CD4-positive, CD25-positive, alpha-beta regulatory T cell (primary cell): ENCODE measurements at regions not wholly inside any gene's neighbourhood (a gene's known extent, or its start where the extent isn't known, plus 50 kb on each side); places are given as distances from the start of the nearest gene placed in this dataset.
"Not testable (repeated sequence)": the region's sequence is repeated elsewhere in the genome, so short reads cannot be mapped to it uniquely, and the experiment has no call there.

ENCODE experiments used
- ATAC-seq, 2 donors: fragments of 150-1000 bp; cut with Tn5 transposase; one replicate each; pipeline ENCODE4 v1.10.0; 2021; ENCODE audit warnings: low read depth in 2 of 2, moderate number of reproducible peaks in 2 of 2, moderate library complexity in 1 of 2
- DNase-seq, 3 donors: peaks; one replicate each; pipeline versions ENCODE4 v3.0.0 to v3.0.0-alpha.2; 2012 to 2022; ENCODE audit warnings: mixed read lengths in 1 of 3
- H3K27ac ChIP-seq: one replicate; pipeline ENCODE4 v1.7.0; 2013; ENCODE audit warnings: mild to moderate bottlenecking, low read length; ENCODE audit not compliant: insufficient read depth, poor library complexity, severe bottlenecking
- H3K27me3 ChIP-seq: one replicate; pipeline ENCODE4 v1.7.0; 2013; ENCODE audit warnings: low read length; ENCODE audit not compliant: control insufficient read depth, insufficient read depth
- H3K36me3 ChIP-seq: one replicate; pipeline ENCODE4 v1.7.0; 2013; ENCODE audit warnings: mild to moderate bottlenecking, low read length, moderate library complexity; ENCODE audit not compliant: control insufficient read depth, insufficient read depth
- H3K4me1 ChIP-seq: 2 replicates; pipeline ENCODE4 v1.7.0; 2013; ENCODE audit warnings: mild to moderate bottlenecking, low read length; ENCODE audit not compliant: insufficient read depth, control insufficient read depth, poor library complexity, severe bottlenecking
- H3K4me3 ChIP-seq: one replicate; pipeline ENCODE4 v1.7.0; 2013; ENCODE audit warnings: low read depth, mild to moderate bottlenecking, low read length, moderate library complexity
- H3K9me3 ChIP-seq, 2 experiments: 1 replicate in 1 of 2; 2 replicates in 1 of 2; pipeline ENCODE4 v1.7.0; 2013; ENCODE audit warnings: low read length in 2 of 2, mild to moderate bottlenecking in 1 of 2, moderate library complexity in 1 of 2; ENCODE audit not compliant: control insufficient read depth in 2 of 2
- H3K27ac Mint-ChIP-seq, 3 donors: one replicate each; pipeline ENCODE4 v1.8.0; 2020 to 2022; ENCODE audit warnings: mild to moderate bottlenecking in 3 of 3, mixed read lengths in 3 of 3, moderate library complexity in 2 of 3
- H3K27me3 Mint-ChIP-seq: one replicate; pipeline ENCODE4 v1.8.0; 2022; ENCODE audit warnings: mild to moderate bottlenecking, mixed read lengths
- H3K36me3 Mint-ChIP-seq: one replicate; pipeline ENCODE4 v1.8.0; 2020; ENCODE audit warnings: mixed read lengths
- H3K4me1 Mint-ChIP-seq, 4 donors: one replicate each; pipeline ENCODE4 v1.8.0; 2020 to 2022; ENCODE audit warnings: mixed read lengths in 4 of 4, mild to moderate bottlenecking in 1 of 4
- H3K4me3 Mint-ChIP-seq, 4 donors: one replicate each; pipeline ENCODE4 v1.8.0; 2020 to 2022; ENCODE audit warnings: mild to moderate bottlenecking in 4 of 4, mixed read lengths in 4 of 4, moderate library complexity in 3 of 4
- H3K9me3 Mint-ChIP-seq, 7 donors: one replicate each; pipeline ENCODE4 v1.8.0; 2020 to 2022; ENCODE audit warnings: mixed read lengths in 7 of 7, mild to moderate bottlenecking in 3 of 7, moderate library complexity in 2 of 7

GRCh38 chr5:15300141-15300540 lies 199.8 kb upstream of the FBXL7 start:
- DNase-seq: no peak
- no peak overlapping the region for H3K4me3 Mint-ChIP-seq
- no peaks in the 10 kb centered on the region for H3K36me3 Mint-ChIP-seq
- no peaks in the 10 kb centered on the region for H3K27me3 Mint-ChIP-seq
- Histone ChIP-seq H3K4me1 (no peaks in the 10 kb centered on the region), H3K9me3 (no peaks in the 10 kb centered on the region), H3K27ac (no peak overlapping the region), H3K4me3 (no peak overlapping the region), H3K27me3 (no peaks in the 10 kb centered on the region), H3K36me3 (no peaks in the 10 kb centered on the region)
- no peaks in the 10 kb centered on the region for H3K4me1 Mint-ChIP-seq
- peaks cover 0 to 4% (median 2%) of the 10 kb centered on the region in 7 donors for H3K9me3 Mint-ChIP-seq
- ATAC-seq: no peak
- H3K27ac Mint-ChIP-seq: no peak overlapping the region

DNA sequence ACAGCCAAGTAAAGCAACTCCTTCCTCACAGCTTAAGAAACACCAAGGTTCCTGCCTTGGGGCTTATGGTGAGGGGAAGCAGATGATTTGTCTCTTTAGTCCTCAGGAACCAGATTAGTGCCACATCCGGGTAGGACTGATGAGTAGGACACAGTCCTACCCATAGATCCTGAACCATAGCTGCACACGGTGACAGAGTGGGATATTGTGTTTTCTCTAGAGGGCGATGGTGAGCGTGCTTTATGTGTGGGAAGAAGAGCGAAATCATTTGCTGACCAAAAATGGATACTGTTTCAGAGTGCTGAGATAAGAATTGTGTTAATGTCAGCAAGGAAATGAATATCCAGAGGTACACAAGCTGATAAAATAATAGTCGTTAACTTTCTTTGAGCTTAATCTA lies 209.0 kb upstream of the FBXL7 start:
- no peaks in the 10 kb centered on the region for H3K27me3 Mint-ChIP-seq

DNA sequence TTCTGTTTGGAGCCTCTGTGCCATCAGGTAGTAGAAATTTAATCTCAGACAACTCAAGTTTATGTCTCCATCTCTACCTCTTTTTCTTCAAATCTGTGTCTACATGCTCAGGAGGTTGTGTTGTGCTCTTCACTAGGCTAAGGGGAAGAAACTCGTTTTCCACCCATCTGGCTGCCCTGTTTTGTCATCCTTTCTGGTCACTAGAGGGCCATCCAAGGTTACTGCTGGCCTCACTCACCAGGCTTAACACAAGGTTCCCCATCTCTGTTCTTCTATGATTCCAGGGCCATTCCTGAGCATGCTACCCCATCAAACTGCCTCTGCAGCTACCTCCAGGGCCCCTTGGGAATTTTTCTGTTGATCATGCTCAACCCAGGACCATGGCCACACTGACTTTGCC lies 213.3 kb upstream of the FBXL7 start:
- ATAC-seq: no peak
- Histone ChIP-seq H3K4me3 (no peak overlapping the region), H3K9me3 (no peaks in the 10 kb centered on the region), H3K4me1 (no peaks in the 10 kb centered on the region), H3K27ac (no peak overlapping the region), H3K27me3 (no peaks in the 10 kb centered on the region), H3K36me3 (no peaks in the 10 kb centered on the region)
- no peak overlapping the region for H3K4me3 Mint-ChIP-seq
- no peaks in the 10 kb centered on the region for H3K36me3 Mint-ChIP-seq
- H3K9me3 Mint-ChIP-seq: peaks cover 0 to 25% (median 5%) of the 10 kb centered on the region in 7 donors
- no peaks in the 10 kb centered on the region for H3K27me3 Mint-ChIP-seq
- no peak overlapping the region for H3K27ac Mint-ChIP-seq
- DNase-seq: no peak
- no peaks in the 10 kb centered on the region for H3K4me1 Mint-ChIP-seq

More for the DNA sequence above, 209.0 kb upstream of the FBXL7 start:
- no peaks in the 10 kb centered on the region for H3K36me3 ChIP-seq
- H3K4me1 ChIP-seq: no peaks in the 10 kb centered on the region
- no peak overlapping the region for H3K27ac ChIP-seq
- H3K27ac Mint-ChIP-seq: no peak overlapping the region
- H3K27me3 ChIP-seq: no peaks in the 10 kb centered on the region
- H3K4me1 Mint-ChIP-seq: no peaks in the 10 kb centered on the region
- no peaks in the 10 kb centered on the region for H3K9me3 ChIP-seq
- DNase-seq (no peak), ATAC-seq (no peak)
- H3K4me3 Mint-ChIP-seq: no peak overlapping the region
- no peak overlapping the region for H3K4me3 ChIP-seq
- H3K36me3 Mint-ChIP-seq: no peaks in the 10 kb centered on the region
- peaks cover 0 to 22% (median 4%) of the 10 kb centered on the region in 7 donors for H3K9me3 Mint-ChIP-seq

DNA sequence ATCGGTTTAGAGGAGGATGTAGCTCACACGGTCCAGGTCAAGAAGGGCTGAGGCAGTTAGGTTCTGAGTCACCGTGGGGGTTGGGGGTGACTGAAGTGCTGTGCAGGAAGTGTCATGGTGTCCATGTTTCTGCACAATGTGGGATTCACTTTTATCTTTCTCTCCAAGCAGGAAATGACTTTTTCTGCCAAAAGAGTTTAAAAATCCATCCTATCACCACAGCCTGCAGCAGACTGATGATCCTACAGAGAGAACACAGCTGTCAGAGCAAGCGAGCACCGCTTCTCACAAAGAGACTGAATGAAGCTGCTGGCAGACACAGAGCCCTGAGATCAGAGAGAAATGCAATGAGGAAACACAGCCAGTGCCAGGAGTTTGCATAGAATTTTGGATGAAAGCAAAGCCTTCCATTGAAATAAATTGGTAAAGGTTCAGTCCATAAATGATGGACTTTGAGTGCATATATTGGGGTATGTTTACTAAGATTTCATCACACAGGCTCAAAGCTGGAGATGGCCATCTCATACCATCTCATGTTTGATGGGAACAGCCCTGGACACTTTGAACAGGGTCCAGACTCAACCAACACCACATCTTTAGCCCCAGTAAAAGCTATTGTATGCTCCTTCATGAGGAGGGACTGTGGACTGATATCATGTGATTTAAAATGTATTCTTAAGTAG lies 213.9 kb upstream of the FBXL7 start:
- no peaks in the 10 kb centered on the region for H3K27me3 ChIP-seq
- DNase-seq (no peak), ATAC-seq (no peak)
- H3K36me3 ChIP-seq: no peaks in the 10 kb centered on the region
- no peaks in the 10 kb centered on the region for H3K9me3 ChIP-seq
- no peak overlapping the region for H3K4me3 Mint-ChIP-seq
- no peak overlapping the region for H3K27ac Mint-ChIP-seq
- no peaks in the 10 kb centered on the region for H3K27me3 Mint-ChIP-seq
- no peaks in the 10 kb centered on the region for H3K4me1 ChIP-seq
- H3K4me3 ChIP-seq: no peak overlapping the region
- H3K27ac ChIP-seq: no peak overlapping the region
- peaks cover 0 to 28% (median 5%) of the 10 kb centered on the region in 7 donors for H3K9me3 Mint-ChIP-seq
- no peaks in the 10 kb centered on the region for H3K4me1 Mint-ChIP-seq
- no peaks in the 10 kb centered on the region for H3K36me3 Mint-ChIP-seq

- no peak overlapping the region for H3K27ac ChIP-seq
- no peaks in the 10 kb centered on the region for H3K36me3 ChIP-seq
- H3K9me3 ChIP-seq: no peaks in the 10 kb centered on the region
- no peak overlapping the region for H3K27ac Mint-ChIP-seq
- no peaks in the 10 kb centered on the region for H3K27me3 ChIP-seq
- no peak for DNase-seq
- H3K27me3 Mint-ChIP-seq: no peaks in the 10 kb centered on the region
- no peak overlapping the region for H3K4me3 Mint-ChIP-seq
- H3K4me1 ChIP-seq: no peaks in the 10 kb centered on the region
- no peaks in the 10 kb centered on the region for H3K36me3 Mint-ChIP-seq
- H3K4me3 ChIP-seq: no peak overlapping the region
- no peaks in the 10 kb centered on the region for H3K4me1 Mint-ChIP-seq
- H3K9me3 Mint-ChIP-seq: peaks cover 0 to 29% (median 8%) of the 10 kb centered on the region in 7 donors
- no peak for ATAC-seq
Observed at GRCh38 chr5:15284706-15285105, 215.3 kb upstream of the FBXL7 start.

DNA sequence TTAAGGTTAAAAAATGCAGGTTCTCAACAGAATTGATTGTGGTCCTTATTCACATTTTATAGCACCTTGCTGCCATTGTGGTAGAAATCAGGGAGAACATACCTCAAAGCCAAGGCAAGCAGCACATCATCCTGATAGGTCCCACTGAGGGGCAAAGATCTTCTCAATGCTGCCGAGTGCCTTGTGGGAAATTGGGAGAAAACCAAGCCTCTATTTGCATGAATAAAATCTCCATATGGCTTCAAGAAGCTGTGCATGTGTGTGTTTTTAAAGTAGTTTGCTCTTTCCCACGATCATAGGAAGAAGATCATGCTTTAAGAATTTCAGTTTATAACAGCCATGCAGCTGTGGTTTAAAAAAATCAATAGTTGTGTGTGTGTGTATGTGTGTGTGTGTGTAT lies 216.9 kb upstream of the FBXL7 start:
- Histone ChIP-seq H3K36me3 (no peaks in the 10 kb centered on the region), H3K4me3 (no peak overlapping the region), H3K27ac (no peak overlapping the region), H3K27me3 (no peaks in the 10 kb centered on the region), H3K9me3 (peaks cover 0 to 2% of the 10 kb centered on the region in 2 experiments), H3K4me1 (no peaks in the 10 kb centered on the region)
- no peaks in the 10 kb centered on the region for H3K4me1 Mint-ChIP-seq
- no peak for ATAC-seq
- H3K9me3 Mint-ChIP-seq: peaks cover 0 to 23% (median 6%) of the 10 kb centered on the region in 7 donors
- no peaks in the 10 kb centered on the region for H3K27me3 Mint-ChIP-seq
- H3K4me3 Mint-ChIP-seq: no peak overlapping the region
- no peak overlapping the region for H3K27ac Mint-ChIP-seq
- no peak for DNase-seq
- H3K36me3 Mint-ChIP-seq: no peaks in the 10 kb centered on the region

DNA sequence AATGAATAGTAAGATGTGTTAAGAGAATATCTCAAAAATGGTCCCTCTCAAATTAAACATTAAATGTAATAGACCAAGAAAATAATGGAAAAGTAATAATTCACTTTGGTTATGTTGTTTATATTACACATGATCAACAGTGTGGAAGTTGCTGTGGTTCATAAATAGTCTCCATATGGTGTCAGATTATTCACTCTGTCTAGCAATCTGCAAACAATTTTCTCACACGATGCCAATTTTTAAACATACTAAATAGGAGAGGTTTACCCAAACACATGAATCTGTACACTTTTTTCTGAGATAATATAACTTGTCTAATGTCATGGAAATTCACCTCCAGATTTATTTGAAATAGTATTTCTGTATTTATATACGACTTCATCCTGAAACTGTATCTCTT lies 217.4 kb upstream of the FBXL7 start:
- H3K4me3 Mint-ChIP-seq: no peak overlapping the region
- H3K27ac Mint-ChIP-seq: no peak overlapping the region
- H3K4me3 ChIP-seq: no peak overlapping the region
- no peaks in the 10 kb centered on the region for H3K4me1 Mint-ChIP-seq
- no peaks in the 10 kb centered on the region for H3K36me3 Mint-ChIP-seq
- DNase-seq: no peak
- no peaks in the 10 kb centered on the region for H3K27me3 ChIP-seq
- no peaks in the 10 kb centered on the region for H3K36me3 ChIP-seq
- H3K9me3 Mint-ChIP-seq: peaks cover 0 to 23% (median 9%) of the 10 kb centered on the region in 7 donors
- peaks cover 0 to 2% of the 10 kb centered on the region in 2 experiments for H3K9me3 ChIP-seq
- H3K4me1 ChIP-seq: no peaks in the 10 kb centered on the region
- H3K27me3 Mint-ChIP-seq: no peaks in the 10 kb centered on the region
- no peak for ATAC-seq
- no peak overlapping the region for H3K27ac ChIP-seq

DNA sequence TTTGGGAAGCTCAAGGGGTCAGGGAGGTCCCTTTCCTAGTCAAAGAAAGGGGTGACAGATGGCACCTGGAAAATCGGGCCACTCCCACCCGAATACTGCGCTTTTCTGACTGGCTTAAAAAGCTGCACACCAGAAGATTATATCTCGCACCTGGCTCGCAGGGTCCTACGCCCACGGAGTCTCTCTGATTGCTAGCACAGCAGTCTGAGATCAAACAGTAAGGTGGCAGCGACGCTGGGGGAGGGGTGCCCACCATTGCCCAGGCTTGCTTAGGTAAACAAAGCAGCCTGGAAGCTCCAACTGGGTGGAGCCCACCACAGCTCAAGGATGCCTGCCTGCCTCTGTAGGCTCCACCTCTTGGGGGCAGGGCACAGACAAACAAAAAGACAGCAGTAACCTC lies 228.4 kb upstream of the FBXL7 start:
- H3K4me3 Mint-ChIP-seq, DNase-seq, H3K4me3 ChIP-seq, H3K27ac Mint-ChIP-seq, H3K27ac ChIP-seq, H3K36me3 Mint-ChIP-seq, H3K36me3 ChIP-seq, H3K4me1 ChIP-seq, H3K27me3 ChIP-seq, H3K4me1 Mint-ChIP-seq, H3K27me3 Mint-ChIP-seq, ATAC-seq: not testable (repeated sequence)
- peaks cover 8 to 18% of the 10 kb centered on the region in 2 experiments for H3K9me3 ChIP-seq
- peaks cover 0 to 22% (median 4%) of the 10 kb centered on the region in 7 donors for H3K9me3 Mint-ChIP-seq
